WTC11 (cell line): ENCODE measurements at regions not wholly inside any gene's neighbourhood (a gene's known extent, or its start where the extent isn't known, plus 50 kb on each side); places are given as distances from the start of the nearest gene placed in this dataset.
"Not testable (repeated sequence)": the region's sequence is repeated elsewhere in the genome, so short reads cannot be mapped to it uniquely, and the experiment has no call there.

Experiments
- ATAC-seq: fragments of 200-7000 bp; cut with Tn5 transposase; 2 replicates; pipeline ENCODE4 v1.10.0; 2021; ENCODE audit warnings: mild to moderate bottlenecking, moderate library complexity
- CTCF ChIA-PET: fragments of 300-600 bp; sonication (Branson Sonifier 250); formaldehyde crosslinking; loops from one replicate; lab custom pipeline; 2021; ENCODE audit warnings: antibody characterized with exemption; lab: Charles Lee
- POLR2A ChIA-PET: fragments of 350-600 bp; sonication (Branson Sonifier 250); formaldehyde crosslinking; loops from one replicate; lab custom pipeline; 2021; ENCODE audit warnings: antibody characterized with exemption; lab: Charles Lee
- DNase-seq: peaks from one replicate; pipeline ENCODE4 v3.0.0; 2021; ENCODE audit warnings: low spot score
- H3K27ac Mint-ChIP-seq: 2 replicates; pipeline ENCODE4 v1.8.0; 2021; ENCODE audit warnings: mixed read lengths
- H3K27me3 Mint-ChIP-seq: 2 replicates; pipeline ENCODE4 v1.8.0; 2021; ENCODE audit warnings: low read depth, mild to moderate bottlenecking, moderate library complexity, mixed read lengths
- H3K36me3 Mint-ChIP-seq: 2 replicates; pipeline ENCODE4 v1.8.0; 2021; ENCODE audit warnings: mixed read lengths
- H3K4me1 Mint-ChIP-seq: 2 replicates; pipeline ENCODE4 v1.8.0; 2022; ENCODE audit warnings: mixed read lengths
- H3K4me3 Mint-ChIP-seq: 2 replicates; pipeline ENCODE4 v1.8.0; 2021; ENCODE audit warnings: mild to moderate bottlenecking, moderate library complexity, mixed read lengths
- H3K9me3 Mint-ChIP-seq: 2 replicates; pipeline ENCODE4 v1.8.0; 2021; ENCODE audit warnings: mixed read lengths

- H3K27ac Mint-ChIP-seq, POLR2A ChIA-PET, DNase-seq, H3K36me3 Mint-ChIP-seq, H3K4me1 Mint-ChIP-seq, H3K4me3 Mint-ChIP-seq, H3K27me3 Mint-ChIP-seq, ATAC-seq, CTCF ChIA-PET, H3K9me3 Mint-ChIP-seq: not testable (repeated sequence)
Observed at GRCh38 chr15:85255502-85255901, 124.9 kb upstream of the AKAP13 start.

- H3K9me3 Mint-ChIP-seq, H3K4me3 Mint-ChIP-seq, DNase-seq, H3K27me3 Mint-ChIP-seq, POLR2A ChIA-PET, ATAC-seq, H3K4me1 Mint-ChIP-seq, H3K36me3 Mint-ChIP-seq, CTCF ChIA-PET: not testable (repeated sequence)
- H3K27ac Mint-ChIP-seq = peak overlapping the region; percentile 41; the same call in 1 of the 2 replicates
Observed at GRCh38 chr15:85256009-85256997, 124.1 kb upstream of the AKAP13 start.

- CTCF ChIA-PET, H3K4me3 Mint-ChIP-seq, H3K9me3 Mint-ChIP-seq, ATAC-seq, H3K4me1 Mint-ChIP-seq, H3K36me3 Mint-ChIP-seq, H3K27ac Mint-ChIP-seq, DNase-seq, POLR2A ChIA-PET, H3K27me3 Mint-ChIP-seq: not testable (repeated sequence)
Observed at GRCh38 chr15:85258062-85258445, 122.3 kb upstream of the AKAP13 start.

- POLR2A ChIA-PET, H3K4me3 Mint-ChIP-seq, H3K27me3 Mint-ChIP-seq, DNase-seq, CTCF ChIA-PET, H3K36me3 Mint-ChIP-seq, H3K27ac Mint-ChIP-seq, ATAC-seq, H3K9me3 Mint-ChIP-seq, H3K4me1 Mint-ChIP-seq: not testable (repeated sequence)
Observed at GRCh38 chr15:85258559-85259209, 121.7 kb upstream of the AKAP13 start.

GRCh38 chr15:85260526-85260925 is 119.9 kb upstream of the AKAP13 start:
- H3K27me3 Mint-ChIP-seq, H3K36me3 Mint-ChIP-seq, H3K4me1 Mint-ChIP-seq, DNase-seq, H3K4me3 Mint-ChIP-seq, CTCF ChIA-PET, H3K9me3 Mint-ChIP-seq, POLR2A ChIA-PET, H3K27ac Mint-ChIP-seq: not testable (repeated sequence)
- peak; percentile 35 for ATAC-seq

GRCh38 chr15:85262461-85263055 is 117.8 kb upstream of the AKAP13 start:
- H3K27me3 Mint-ChIP-seq, DNase-seq, CTCF ChIA-PET, POLR2A ChIA-PET, H3K27ac Mint-ChIP-seq, H3K36me3 Mint-ChIP-seq, H3K9me3 Mint-ChIP-seq, H3K4me3 Mint-ChIP-seq, H3K4me1 Mint-ChIP-seq, ATAC-seq: not testable (repeated sequence)

GRCh38 chr15:85263842-85264440 is 116.5 kb upstream of the AKAP13 start:
- H3K4me1 Mint-ChIP-seq, H3K27ac Mint-ChIP-seq, CTCF ChIA-PET, ATAC-seq, H3K9me3 Mint-ChIP-seq, POLR2A ChIA-PET, H3K36me3 Mint-ChIP-seq, DNase-seq, H3K27me3 Mint-ChIP-seq, H3K4me3 Mint-ChIP-seq: not testable (repeated sequence)

- ATAC-seq, CTCF ChIA-PET, H3K9me3 Mint-ChIP-seq, H3K27me3 Mint-ChIP-seq, H3K27ac Mint-ChIP-seq, H3K4me3 Mint-ChIP-seq, H3K4me1 Mint-ChIP-seq, POLR2A ChIA-PET, H3K36me3 Mint-ChIP-seq, DNase-seq: not testable (repeated sequence)
Observed at GRCh38 chr15:85264614-85265190, 115.7 kb upstream of the AKAP13 start.

GRCh38 chr15:85267158-85267857 is 113.1 kb upstream of the AKAP13 start:
- H3K27ac Mint-ChIP-seq, H3K27me3 Mint-ChIP-seq, ATAC-seq, H3K4me3 Mint-ChIP-seq, DNase-seq, POLR2A ChIA-PET, H3K4me1 Mint-ChIP-seq, H3K9me3 Mint-ChIP-seq, CTCF ChIA-PET, H3K36me3 Mint-ChIP-seq: not testable (repeated sequence)
